Activated CD4-positive, alpha-beta T cell treated with anti-CD3 and anti-CD28 coated beads, Interleukin-2, amount 50 U/mL, for 4 hours (primary cell): ENCODE measurements at regions not wholly inside any gene's neighbourhood (a gene's known extent, or its start where the extent isn't known, plus 50 kb on each side); places are given as distances from the start of the nearest gene placed in this dataset.
"Not testable (repeated sequence)": the region's sequence is repeated elsewhere in the genome, so short reads cannot be mapped to it uniquely, and the experiment has no call there.

Experiments
- DNase-seq, 2 experiments: peaks; one replicate each; pipeline ENCODE4 v3.0.0-alpha.2; 2020

DNA sequence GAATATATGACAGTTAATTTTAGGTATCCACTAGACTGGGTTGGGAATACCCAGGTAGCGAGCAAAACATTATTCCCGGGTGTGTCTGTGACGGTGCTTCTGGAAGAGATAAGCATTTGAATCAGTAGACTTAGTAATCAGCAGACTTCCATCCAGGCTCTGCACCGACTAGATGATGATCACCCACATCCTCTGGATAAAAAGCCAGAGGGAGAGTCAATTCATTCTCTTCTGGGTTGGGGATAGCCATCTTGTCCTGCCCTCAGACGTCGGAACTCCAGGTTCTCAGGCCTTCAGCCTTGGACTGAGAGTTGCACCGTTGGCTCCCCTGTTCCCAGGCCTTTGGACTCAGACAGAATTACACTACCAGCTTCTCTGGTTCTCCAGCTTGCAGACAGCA lies 168.0 kb downstream of the PHLDA1 start:
- DNase-seq: no peak

DNA sequence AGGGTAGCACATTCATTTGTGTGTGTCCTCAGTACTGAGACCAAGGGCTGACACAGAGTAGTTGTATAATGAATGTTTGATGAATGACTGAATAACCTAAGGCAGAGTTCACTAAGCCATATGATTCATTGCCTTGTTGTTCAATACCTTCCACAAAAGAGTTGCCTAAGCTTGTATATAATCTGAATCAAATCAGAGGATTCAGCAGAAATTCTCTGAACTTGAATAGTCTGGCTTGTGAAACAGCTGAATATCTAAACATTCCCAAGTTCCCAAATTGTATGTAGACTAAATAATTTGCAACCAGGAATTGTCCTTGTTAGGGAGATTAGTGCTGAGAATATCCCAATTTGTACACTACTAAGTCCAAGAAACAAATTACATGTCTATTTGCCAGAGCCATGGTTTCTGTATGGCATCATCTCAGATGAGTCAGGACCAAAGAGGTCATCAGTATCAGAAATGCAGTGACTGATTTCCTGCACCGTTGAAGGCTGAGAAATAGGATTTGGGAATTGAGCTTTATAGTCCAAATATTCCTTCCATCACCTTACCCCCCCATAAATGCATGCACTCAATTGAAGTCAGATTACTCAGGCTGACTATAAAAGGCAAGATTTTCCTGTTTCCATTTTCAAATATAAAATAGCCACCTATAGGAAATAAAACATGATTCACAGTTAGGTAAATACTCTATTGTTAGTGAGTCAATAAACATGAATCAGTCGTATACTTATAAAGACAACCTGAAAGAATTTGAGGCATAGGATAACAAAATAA lies 168.7 kb downstream of the PHLDA1 start:
- DNase-seq: no peak

DNA sequence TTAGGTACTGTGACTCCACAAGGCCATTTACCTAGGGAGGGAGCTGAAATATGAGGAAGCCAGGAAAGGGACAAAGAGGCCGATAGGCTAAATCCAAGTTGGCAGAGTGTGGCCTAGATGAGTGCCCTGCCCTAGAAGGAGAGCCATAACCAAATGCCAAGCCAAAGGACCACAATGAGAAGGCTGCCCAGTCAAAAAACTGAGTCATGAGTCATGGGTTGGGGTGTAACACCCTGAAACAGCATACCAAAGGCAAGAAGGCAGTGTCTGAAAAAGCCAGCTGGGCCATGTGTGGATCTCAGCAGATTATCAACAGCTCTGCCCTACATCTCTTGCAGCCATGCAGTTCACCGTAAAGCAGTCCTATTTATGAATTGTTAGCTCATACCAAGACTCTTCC lies 171.7 kb downstream of the PHLDA1 start:
- DNase-seq: no peak

DNA sequence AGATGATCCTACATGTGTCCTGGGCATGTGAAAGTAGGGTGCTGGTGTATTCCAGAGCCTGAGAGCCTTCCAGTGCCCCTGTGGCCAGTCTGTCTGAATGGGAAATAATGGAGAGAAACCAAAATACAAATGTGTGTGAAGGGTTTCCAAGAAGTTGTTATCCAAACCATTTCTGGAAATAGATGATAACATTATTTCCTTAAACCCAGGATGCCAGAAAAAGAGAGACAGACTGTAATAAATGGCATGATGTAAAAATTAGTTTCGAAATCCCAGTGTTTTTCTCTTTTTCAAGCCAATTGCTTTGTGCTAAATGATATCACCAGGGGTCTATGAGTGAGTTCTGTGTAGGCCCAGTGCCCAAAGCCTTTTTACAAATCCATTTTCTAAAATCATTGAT lies 175.3 kb downstream of the PHLDA1 start:
- DNase-seq: no peak

DNA sequence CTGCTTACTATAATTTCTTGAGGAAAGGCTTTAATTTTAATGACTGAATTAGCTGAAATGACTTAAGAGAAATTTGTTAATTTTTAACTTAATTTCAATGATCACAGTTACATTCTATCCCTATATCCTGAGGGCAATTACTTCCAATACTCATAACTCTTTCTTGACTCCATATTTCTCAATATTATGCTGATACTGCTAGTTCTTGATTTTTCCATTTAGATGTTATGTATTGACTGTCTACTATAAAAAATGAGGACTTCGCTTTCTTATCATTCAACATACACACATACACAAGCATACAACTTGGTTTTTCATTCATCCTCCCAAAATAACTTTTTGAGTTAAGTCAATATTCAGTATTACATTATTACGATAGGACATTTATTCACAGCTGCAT lies 176.2 kb downstream of the PHLDA1 start:
- DNase-seq: no peak

DNA sequence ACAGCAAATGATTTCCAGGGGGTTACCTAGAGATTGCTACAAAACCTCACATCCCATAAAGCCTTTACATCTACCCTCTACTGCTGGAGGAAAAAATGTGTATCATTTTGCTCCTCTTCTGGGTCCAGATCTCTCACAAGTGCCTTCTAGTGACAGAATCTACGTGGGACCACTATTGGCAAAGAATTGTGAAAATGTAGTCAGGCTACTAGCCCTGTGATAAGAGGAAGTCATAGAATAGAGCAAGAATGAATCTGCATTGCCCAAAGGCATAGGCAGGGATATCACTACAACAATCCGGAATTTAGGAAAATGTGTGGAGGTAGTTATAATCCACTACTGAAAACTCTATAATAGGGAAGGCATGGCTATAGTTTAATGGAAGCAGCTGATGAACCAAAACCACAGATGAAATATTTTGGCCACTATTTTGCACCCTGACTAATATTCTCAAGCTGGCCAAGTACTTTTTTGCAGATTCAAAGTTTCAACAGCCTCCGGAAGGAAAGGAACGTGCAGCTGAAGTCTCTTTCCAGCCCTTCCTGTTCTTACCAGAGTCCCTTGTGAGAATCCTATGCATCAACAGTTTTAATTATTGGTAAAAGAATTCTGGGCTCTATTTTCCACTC lies 176.8 kb downstream of the PHLDA1 start:
- DNase-seq: no peak

DNA sequence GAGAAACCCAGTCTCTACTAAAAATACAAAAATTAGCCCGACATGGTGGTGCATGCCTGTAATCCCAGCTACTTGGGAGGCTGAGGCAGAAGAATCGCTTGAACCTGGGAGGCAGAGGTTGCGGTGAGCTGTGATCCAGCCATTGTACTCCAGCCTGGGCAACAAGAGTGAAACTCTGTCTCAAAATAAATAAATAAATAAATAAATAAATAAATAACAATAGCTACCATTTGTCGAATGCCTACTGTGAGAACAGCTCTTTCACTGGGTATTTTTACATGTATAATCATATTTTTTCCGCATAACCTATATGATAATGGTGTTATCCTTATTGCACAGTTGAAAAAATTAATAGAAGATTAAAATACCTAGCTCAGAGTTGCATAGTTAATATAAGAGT lies 177.4 kb downstream of the PHLDA1 start:
- DNase-seq: not testable (repeated sequence)

DNA sequence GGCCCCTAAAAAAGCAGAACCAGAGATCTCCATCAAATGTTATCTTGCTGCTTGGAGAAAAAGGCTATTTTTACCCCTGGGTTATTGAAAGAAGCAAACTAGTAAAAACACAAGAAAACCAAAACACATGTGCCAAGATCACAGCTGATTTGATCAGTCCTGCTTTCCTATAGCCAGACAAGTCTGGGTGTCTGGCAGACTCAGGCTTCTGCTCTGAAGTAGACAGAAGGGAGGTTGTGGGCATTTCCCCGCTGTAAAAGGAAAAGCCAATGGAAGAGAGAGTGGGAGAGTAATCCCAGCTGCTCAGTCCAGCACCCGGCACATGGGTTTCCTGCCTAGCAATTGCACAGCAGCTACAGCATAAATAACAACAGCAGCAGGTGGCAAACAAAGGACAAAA lies 177.9 kb downstream of the PHLDA1 start:
- no peak for DNase-seq

DNA sequence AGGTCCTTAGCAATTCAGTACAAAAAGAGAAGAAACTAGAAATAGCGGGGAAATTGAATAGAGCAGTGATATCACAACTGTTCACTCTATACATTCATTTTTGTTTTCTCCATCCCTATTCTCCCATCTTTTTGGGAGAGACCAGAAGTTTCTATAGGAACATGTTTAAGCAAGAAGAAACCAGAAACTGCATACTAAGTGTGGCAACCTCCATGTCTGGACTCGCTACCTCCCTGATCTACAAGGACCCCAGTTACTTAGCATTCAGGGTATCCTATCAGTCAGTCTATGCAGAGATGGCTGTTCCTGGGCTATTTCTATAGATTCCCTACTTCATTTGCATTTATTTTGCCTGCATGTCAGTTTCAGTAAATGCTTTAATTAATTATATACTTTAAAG lies 178.6 kb downstream of the PHLDA1 start:
- no peak for DNase-seq

DNA sequence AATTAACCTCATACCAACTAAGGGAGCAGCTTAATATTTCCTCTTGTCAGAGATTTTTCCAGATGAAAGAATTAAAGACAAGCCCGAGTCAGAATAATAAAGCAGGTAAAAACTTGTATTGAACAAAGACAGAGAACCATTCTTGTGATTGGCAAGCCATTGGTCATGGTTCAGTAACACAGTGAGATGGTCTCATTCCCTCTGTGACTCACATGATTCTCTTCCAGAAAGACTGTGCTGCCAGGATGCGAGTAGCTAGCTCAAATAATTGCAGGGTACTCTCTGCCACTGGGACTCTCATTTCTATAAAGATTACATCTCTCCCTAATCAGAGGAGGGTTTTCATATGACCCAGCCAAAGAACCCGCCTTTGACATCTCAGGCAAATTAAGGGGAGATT lies 179.4 kb downstream of the PHLDA1 start:
- no peak for DNase-seq

DNA sequence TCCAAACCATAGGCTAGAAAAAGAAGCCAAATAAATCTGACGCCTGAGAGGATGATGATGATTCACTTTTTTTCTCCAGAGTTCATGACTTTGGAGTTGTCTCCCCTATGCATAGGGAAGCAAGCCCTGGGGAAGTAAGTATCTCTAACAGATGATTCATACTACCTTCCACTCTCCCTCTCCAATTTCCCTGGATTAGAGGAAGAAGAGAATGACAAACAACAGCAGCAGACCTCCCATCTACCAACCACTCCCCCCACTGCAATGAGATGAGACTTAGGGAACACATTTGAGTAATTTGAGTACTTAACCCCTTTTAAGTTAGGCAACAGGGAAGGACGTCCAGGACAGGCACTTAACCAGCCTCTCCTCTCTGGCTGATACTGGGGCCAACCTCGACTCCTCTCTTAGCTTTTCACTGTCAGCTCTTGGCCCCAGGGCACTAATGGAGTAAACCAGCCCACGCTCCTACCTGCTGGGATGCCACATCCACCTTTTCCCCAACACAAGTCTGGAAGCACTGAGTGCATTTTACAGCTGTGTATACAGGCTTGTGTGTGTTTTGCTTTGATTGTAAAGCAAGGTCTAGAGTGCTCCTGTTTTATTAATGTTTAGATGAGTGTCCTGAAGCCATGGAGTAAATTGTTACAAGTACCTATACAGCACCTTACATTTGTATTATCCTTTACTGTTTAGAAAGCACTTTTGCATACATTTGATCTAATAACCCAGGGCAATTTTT lies 180.7 kb downstream of the PHLDA1 start:
- DNase-seq: no peak

DNA sequence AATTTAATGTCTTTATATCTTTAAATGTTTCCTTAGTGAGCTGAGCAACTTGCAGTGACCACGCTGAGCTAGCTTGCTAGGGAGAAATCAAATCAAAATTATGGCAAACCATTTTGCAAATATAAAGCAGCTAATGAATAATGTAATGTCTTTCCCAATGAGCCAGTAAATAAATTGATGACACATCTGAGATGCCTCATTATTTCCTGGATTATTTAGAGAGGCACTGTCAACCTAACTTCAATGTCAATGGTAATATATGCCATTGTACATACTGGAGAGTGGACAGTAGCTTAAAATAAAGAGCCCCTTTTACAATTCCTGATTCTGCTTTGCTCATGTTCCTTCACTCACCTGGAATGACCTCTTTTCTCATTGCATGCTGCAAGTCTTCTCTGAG lies 182.6 kb downstream of the PHLDA1 start:
- DNase-seq: no peak

DNA sequence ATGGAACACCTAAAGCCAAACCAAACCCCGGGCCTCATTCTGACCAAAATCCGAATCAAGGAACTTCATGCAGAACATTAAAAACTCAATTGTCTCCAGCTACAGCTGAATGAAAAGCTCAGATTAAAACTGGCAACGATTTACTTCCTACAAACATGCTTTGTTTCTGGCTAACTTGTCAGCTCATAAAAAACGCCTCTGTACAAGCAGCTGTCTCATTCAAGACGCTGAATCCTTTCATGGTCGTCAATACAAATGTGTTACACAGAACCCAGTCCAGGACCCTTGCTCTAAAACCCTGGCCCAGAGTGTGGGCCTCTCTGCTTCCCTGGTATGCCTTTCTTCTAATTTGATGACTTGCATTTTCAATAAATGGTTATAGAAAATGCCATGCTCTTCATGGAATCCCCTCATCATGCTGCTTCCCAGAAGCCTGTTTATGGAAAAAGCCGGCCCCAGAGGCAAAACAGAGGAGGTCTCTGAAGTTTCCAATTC lies 183.1 kb downstream of the PHLDA1 start:
- DNase-seq: no peak

DNA sequence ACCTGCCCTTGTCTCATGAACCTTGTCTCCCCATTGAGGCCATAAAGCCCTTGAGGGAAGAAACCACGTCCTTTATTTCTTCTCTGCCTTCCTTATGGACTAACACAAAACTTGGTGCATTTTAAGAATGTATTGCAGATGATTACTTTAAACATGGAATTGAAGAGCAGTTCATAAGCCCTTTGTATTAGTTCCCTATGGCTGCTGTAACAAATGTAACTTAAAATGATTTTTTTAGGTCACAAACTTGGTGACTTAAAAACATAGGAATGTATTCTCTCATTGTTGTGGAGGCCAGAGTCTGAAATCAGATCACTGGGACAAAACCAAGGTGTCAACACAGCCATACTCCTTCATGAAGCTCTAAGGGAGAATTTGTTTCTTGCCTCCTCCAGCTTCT lies 185.5 kb downstream of the PHLDA1 start:
- no peak for DNase-seq

DNA sequence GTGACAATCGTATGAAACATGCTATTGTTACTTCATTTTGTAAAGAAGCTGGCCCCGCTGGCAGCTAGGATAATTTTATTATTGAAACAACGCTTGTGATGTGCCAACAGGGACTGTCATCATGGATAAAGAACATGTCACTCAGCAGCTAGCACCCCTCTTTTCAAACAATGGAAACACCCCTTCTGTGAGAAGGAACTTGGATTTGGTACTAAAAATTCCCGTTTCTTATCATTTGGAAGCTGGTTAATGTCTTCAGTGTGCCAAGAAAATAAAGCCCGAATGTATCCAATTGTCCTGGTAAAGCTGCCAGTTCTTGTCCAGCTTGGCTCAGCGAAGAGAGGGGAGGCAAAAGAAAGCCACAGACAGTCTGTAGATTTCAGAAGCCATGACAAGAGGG lies 186.6 kb downstream of the PHLDA1 start:
- no peak for DNase-seq

DNA sequence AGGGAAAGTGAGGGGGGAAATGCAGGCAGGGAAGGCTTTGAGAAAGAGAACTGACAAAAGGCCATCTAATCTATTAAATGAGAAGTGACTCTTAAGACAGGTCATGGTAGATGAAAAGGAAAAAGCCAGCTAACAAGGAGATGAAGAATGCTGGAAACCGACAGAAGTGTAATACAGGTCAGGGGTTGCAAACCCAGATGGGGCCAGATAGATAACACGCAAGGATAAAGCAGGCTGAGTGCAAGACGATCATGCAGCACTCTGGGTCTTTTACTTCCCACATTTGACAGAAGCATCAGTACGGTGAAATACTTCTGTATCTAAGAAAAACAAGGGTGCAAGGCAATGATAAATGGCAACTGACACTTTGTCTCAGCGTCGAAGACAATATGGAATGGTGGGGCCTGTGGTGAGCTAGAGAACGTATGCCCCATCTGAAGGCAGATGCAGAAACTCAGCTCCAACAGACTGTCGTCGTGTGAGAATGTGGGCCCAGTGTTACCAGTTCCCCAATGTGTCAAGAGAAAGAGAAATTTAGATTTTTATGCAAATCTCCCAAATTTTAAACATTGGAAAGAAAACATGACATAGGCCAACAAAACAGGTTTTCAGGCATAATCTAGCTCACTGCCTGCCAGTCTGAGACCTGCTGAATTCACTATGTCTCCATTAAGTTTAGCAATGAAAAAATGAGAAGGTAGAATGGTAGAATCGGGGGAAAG lies 187.4 kb downstream of the PHLDA1 start:
- DNase-seq: no peak

DNA sequence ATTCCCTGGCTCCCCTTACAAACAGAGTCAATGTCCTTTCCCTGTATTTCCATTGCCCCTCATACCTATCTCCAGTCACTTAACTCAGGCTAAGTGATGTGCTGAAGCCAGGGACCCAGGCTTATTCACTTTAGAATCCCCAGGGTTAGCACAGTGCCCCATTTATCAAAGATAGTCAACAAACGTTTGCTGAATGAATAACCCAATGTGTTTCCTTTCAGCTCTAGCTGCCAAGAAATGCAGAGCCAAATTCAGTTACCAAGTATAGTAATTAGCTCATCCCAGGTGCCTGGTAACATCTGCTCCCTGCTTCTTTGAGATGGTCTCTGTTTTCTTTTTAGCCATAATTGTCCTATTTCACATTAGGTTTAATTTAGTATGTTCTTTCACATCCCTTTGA lies 189.5 kb downstream of the PHLDA1 start:
- DNase-seq: no peak

DNA sequence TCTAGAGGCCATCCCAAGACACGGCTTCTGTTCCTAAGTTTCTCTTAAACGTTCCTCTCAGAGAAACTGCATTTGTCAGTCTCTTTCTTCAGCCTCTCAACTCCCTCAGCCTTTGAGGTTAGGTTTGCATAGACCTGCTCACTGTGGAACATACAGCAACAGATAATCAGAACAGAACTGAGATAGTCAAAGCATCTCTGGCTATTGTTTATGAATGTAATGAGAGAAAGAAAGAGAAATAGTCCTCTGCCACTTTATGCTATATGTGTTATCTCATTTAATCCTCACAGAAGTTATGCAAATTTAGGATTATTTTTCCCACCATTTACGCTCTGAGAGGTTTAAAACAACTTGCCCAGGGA lies 190.6 kb downstream of the PHLDA1 start:
- DNase-seq: no peak

DNA sequence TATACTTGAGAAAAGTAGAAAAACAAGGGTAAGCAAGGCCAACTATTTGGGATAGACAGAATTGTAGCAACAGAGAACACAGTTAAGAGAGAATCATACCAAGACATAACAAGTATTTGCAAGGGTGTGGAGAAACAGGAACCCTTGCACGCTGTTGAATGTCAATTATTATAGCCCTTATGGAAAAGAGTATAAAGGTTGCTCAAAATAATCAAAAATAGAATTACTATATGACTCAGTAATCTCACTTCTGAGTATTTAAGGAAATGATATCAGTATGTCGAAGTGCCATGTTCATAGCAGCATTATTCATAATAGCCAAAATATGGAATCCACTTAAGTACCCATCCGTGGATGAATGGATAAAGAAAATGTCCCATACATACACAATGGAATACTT lies 193.3 kb downstream of the PHLDA1 start:
- no peak for DNase-seq

DNA sequence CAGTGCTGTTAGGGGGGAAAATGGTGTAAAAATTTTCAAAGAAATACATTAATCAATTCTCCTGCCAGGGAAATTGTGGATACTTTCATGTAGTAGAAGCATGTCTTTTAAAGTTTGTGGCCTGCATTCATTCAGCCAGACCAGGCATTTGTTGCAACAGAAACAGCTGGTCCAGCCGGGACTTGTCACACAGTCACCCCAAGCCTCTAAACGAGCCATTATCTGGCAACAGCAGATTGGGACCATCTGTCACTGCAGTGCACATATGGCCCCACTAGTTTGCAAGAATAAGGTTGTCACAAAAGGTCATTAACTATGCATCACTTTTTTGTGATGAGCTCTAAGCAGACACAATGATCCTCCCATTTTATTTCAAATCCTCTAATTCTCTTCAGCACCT lies 193.9 kb downstream of the PHLDA1 start:
- DNase-seq: no peak

DNA sequence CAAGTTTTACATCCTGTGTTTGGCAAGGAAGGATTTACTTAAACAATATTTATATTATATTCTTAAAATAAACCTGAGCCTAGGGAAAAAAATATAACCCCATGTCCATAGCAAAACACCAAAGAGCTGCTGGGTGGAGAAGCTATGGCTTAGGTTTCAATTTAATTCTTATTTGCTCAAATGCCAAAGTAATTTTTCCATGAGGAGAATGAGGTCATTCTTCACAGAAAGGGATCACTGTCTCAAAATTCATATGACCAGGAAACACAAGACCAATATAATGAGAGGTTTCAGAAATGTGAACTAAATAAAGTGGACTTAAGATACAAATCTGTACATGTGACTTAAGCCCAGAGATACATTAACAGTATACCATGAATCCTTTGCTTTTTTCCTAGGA lies 195.0 kb downstream of the PHLDA1 start:
- no peak for DNase-seq

DNA sequence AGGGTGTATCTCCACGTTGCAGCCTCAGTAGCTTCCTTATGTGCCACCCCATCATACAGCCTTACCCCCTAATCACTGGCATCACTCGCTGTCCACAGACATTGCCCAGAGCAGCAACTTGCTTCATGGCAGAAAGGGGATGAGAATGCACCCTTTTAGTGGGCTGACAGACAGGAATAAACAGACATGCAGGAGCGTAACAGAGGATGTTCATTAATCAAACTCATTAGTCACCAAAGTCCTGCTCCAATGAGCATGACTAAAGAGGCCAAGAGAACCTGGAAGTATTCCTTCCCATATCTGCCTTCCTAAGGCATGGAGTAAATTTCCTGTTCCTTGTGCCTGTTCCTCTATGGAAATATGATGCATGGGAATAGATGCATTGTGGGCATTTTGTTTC lies 197.0 kb downstream of the PHLDA1 start:
- no peak for DNase-seq

DNA sequence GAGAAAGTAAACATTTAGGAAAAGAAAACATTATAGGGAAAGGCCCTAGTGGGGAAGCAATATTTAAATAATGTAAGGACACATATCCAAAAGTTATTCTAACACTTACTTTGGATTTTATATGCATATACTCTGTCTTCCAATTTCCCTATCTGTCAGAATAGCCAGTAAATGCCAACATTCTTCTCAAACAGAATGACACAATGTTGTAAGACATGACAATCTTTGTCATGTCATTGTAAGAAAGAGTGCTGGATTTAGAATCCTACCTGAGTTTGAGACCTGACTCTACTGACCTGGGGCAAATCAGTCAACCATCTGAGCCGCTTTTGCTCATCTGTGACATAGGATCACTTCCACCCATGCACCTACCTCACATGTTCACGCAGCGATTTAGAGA lies 198.3 kb downstream of the PHLDA1 start:
- DNase-seq: no peak

DNA sequence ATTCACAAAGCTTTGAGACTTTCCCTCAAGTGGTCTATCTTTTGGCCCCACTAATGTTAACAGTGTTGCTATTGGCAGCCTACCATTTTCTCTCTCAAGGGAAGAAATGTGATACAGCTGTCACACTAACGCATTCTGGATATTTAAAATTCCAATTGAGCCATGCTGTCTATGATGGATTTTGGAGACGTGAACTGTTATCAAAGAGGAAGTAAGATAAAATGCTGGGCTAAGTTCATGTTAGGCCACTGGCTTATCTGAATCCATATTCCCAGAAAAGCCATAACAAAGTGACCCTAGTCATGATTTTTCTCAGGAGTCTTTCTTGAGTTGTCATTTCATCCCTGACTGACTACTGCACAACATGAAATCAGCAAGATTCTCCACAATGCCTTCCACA lies 200.2 kb downstream of the PHLDA1 start:
- no peak for DNase-seq
